ENCODE measurements at regions not wholly inside any gene's neighbourhood (a gene's known extent, or its start where the extent isn't known, plus 50 kb on each side); places are given as distances from the start of the nearest gene placed in this dataset.

- no peaks in the 10 kb centered on the region for H3K9me3 ChIP-seq (ENCODE audit: control insufficient read depth, low read length, poor library complexity, severe bottlenecking)
- no peak for ATAC-seq
- H3K4me3 Mint-ChIP-seq = no peak overlapping the region
- H3K27ac Mint-ChIP-seq = no peak overlapping the region
- no peak for DNase-seq
- no peaks in the 10 kb centered on the region for H3K4me1 Mint-ChIP-seq
- H3K27me3 Mint-ChIP-seq = peaks cover 9% of the 10 kb centered on the region
- peaks cover 3% of the 10 kb centered on the region for H3K36me3 Mint-ChIP-seq (ENCODE audit: low read depth)
Observed at GRCh38 chr6:105669232-105669631, 266.4 kb upstream of the PREP start.

DNA sequence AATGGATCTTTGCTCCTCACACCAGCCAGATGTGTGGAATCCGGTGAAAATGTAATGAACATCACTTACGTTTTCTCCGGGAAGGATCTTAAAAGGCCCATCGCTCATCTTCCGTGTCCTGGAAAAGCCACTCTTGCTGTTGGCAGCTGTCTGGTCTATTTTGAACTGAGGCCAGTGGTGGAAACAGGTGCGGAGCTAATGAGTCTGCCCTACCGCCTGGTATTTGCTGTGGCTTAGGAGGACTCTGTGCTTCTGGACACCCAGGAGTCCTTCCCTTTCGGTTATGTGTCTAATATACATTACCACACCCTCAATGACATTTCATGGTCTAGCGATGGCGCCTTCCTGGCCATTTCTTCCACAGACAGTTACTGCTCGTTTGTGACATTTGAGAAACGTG is 264.2 kb upstream of the PREP start:
- no peak overlapping the region for H3K27ac Mint-ChIP-seq
- H3K4me3 Mint-ChIP-seq = no peak overlapping the region
- H3K27me3 Mint-ChIP-seq = peaks cover 11% of the 10 kb centered on the region
- ATAC-seq (no peak), DNase-seq (no peak)
- H3K9me3 ChIP-seq (ENCODE audit: control insufficient read depth, low read length, poor library complexity, severe bottlenecking) = no peaks in the 10 kb centered on the region
- H3K4me1 Mint-ChIP-seq = no peaks in the 10 kb centered on the region
- peaks cover 3% of the 10 kb centered on the region for H3K36me3 Mint-ChIP-seq (ENCODE audit: low read depth)

DNA sequence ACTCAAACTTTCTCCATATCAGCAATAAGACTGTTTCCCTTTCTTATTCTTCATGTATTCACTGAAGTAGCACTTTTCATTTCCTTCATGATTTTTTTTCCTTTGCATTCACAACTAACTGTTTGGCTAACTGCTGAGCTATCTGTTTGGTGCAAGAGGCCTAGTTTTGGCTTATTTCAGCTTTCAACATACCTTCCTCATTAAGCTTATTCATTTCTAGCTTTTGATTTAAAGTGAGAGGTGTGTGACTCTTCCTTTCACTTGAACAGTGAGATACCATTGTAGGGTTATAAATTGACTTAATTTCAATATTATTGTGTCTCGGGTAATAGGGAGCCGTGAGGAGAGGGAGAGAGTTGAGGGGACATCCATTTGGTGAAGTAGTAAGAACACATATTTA is 262.0 kb upstream of the PREP start:
- Mint-ChIP-seq H3K27ac (no peak overlapping the region), H3K36me3 (ENCODE audit: low read depth) (peaks cover 5% of the 10 kb centered on the region), H3K27me3 (peaks cover 11% of the 10 kb centered on the region), H3K4me3 (no peak overlapping the region), H3K4me1 (no peaks in the 10 kb centered on the region)
- no peaks in the 10 kb centered on the region for H3K9me3 ChIP-seq (ENCODE audit: control insufficient read depth, low read length, poor library complexity, severe bottlenecking)
- DNase-seq (no peak), ATAC-seq (no peak)

- H3K36me3 Mint-ChIP-seq (ENCODE audit: low read depth) = no peaks in the 10 kb centered on the region
- peaks cover 18% of the 10 kb centered on the region for H3K4me1 Mint-ChIP-seq
- ATAC-seq = no peak
- peaks cover 17% of the 10 kb centered on the region for H3K27me3 Mint-ChIP-seq
- DNase-seq = no peak
- H3K9me3 ChIP-seq (ENCODE audit: control insufficient read depth, low read length, poor library complexity, severe bottlenecking) = no peaks in the 10 kb centered on the region
- H3K27ac Mint-ChIP-seq = no peak overlapping the region
- H3K4me3 Mint-ChIP-seq = no peak overlapping the region
Observed at GRCh38 chr6:105651969-105652368, 249.1 kb upstream of the PREP start.

- Mint-ChIP-seq H3K4me1 (peaks cover 25% of the 10 kb centered on the region), H3K27ac (peak overlapping the region; percentile 87), H3K36me3 (ENCODE audit: low read depth) (no peaks in the 10 kb centered on the region), H3K27me3 (peaks cover 21% of the 10 kb centered on the region), H3K4me3 (no peak overlapping the region)
- no peaks in the 10 kb centered on the region for H3K9me3 ChIP-seq (ENCODE audit: control insufficient read depth, low read length, poor library complexity, severe bottlenecking)
- ATAC-seq (peak; percentile 27), DNase-seq (no peak)
Observed at GRCh38 chr6:105650347-105650746, 247.5 kb upstream of the PREP start.

- Mint-ChIP-seq H3K27ac (peak overlapping the region; percentile 54), H3K4me3 (no peak overlapping the region), H3K27me3 (peaks cover 21% of the 10 kb centered on the region), H3K4me1 (peaks cover 29% of the 10 kb centered on the region), H3K36me3 (ENCODE audit: low read depth) (no peaks in the 10 kb centered on the region)
- DNase-seq (no peak), ATAC-seq (no peak)
- H3K9me3 ChIP-seq (ENCODE audit: control insufficient read depth, low read length, poor library complexity, severe bottlenecking) = no peaks in the 10 kb centered on the region
Observed at GRCh38 chr6:105649192-105649591, 246.3 kb upstream of the PREP start.

DNA sequence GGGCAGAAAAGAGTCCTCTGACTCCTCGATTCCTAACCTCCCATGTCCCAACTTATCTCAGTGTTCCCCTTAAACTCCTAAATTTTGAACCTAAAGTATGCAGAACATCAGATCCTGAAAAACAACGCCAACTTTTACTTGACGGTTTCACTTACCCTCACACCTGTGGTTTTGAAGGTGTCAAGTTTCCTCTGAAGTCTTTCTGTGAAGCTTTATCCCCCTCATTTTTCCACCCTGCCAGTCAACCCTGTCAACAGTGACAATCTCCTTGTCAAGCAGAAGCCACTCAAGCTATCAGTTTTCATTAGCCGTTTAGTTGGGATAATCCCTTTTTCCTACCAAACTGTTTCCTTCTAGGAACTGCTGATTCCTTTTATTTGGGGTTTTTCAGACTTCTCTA is 245.4 kb upstream of the PREP start:
- H3K27ac Mint-ChIP-seq = peak overlapping the region; percentile 54
- H3K27me3 Mint-ChIP-seq = peaks cover 21% of the 10 kb centered on the region
- no peaks in the 10 kb centered on the region for H3K9me3 ChIP-seq (ENCODE audit: control insufficient read depth, low read length, poor library complexity, severe bottlenecking)
- peaks cover 30% of the 10 kb centered on the region for H3K4me1 Mint-ChIP-seq
- H3K36me3 Mint-ChIP-seq (ENCODE audit: low read depth) = no peaks in the 10 kb centered on the region
- ATAC-seq = no peak
- DNase-seq = no peak
- H3K4me3 Mint-ChIP-seq = no peak overlapping the region

DNA sequence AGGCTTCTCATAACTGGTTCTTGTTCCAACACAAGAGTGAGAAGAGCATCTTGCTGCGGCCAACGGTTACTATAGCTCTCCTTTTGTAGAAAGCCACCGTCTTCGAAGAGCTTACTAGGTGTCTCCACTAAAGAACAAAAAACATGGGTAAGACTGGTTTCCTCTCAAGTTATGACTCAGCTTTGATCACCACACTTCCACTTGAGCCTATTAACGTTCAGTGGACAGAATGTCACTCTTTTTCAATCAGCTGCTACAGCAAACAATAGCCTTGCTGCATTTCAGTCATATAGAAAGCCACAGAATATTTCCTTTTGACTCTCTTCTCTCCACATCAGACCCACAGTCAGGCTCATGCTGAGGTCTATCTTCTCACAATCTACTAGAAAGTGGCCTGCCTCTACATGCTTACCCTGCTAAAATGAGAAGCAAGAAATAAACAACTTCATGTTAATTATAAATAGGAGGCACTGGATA is 243.5 kb upstream of the PREP start:
- peaks cover 27% of the 10 kb centered on the region for H3K4me1 Mint-ChIP-seq
- H3K9me3 ChIP-seq (ENCODE audit: control insufficient read depth, low read length, poor library complexity, severe bottlenecking) = no peaks in the 10 kb centered on the region
- peak overlapping the region; percentile 29 for H3K27ac Mint-ChIP-seq
- peak; percentile 69 for ATAC-seq
- no peak for DNase-seq
- H3K36me3 Mint-ChIP-seq (ENCODE audit: low read depth) = no peaks in the 10 kb centered on the region
- peak overlapping the region; percentile 5 for H3K4me3 Mint-ChIP-seq
- H3K27me3 Mint-ChIP-seq = peaks cover 21% of the 10 kb centered on the region

GRCh38 chr6:105645958-105646357 is 243.1 kb upstream of the PREP start:
- no peaks in the 10 kb centered on the region for H3K9me3 ChIP-seq (ENCODE audit: control insufficient read depth, low read length, poor library complexity, severe bottlenecking)
- H3K36me3 Mint-ChIP-seq (ENCODE audit: low read depth) = no peaks in the 10 kb centered on the region
- peaks cover 27% of the 10 kb centered on the region for H3K4me1 Mint-ChIP-seq
- no peak for DNase-seq
- peak overlapping the region; percentile 25 for H3K4me3 Mint-ChIP-seq
- peaks cover 24% of the 10 kb centered on the region for H3K27me3 Mint-ChIP-seq
- ATAC-seq = no peak
- H3K27ac Mint-ChIP-seq = peak overlapping the region; percentile 29

- ATAC-seq = no peak
- peaks cover 27% of the 10 kb centered on the region for H3K4me1 Mint-ChIP-seq
- no peaks in the 10 kb centered on the region for H3K9me3 ChIP-seq (ENCODE audit: control insufficient read depth, low read length, poor library complexity, severe bottlenecking)
- no peak for DNase-seq
- no peak overlapping the region for H3K4me3 Mint-ChIP-seq
- peaks cover 28% of the 10 kb centered on the region for H3K27me3 Mint-ChIP-seq
- peak overlapping the region; percentile 29 for H3K27ac Mint-ChIP-seq
- no peaks in the 10 kb centered on the region for H3K36me3 Mint-ChIP-seq (ENCODE audit: low read depth)
Observed at GRCh38 chr6:105645156-105645555, 242.3 kb upstream of the PREP start.

DNA sequence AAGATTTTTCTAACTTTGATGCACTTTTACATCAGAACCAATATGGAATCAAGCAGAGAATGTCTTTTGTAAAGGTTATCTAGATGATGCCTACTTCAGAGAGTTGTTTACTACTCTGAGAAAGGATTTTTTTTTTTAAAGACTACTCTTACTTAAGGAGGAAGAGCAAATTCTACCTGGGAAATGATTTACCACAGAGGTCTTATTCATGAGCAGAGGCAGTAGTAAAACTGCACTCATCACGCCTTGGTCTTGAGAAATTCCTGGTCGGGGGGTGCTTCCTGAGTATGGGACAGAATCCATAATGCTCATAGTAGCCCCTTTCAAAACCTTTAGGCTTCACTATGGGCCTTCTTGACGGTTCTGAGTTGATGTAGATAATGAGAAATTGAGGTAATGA is 241.8 kb upstream of the PREP start:
- Mint-ChIP-seq H3K4me1 (peaks cover 27% of the 10 kb centered on the region), H3K4me3 (no peak overlapping the region), H3K27ac (no peak overlapping the region), H3K36me3 (ENCODE audit: low read depth) (no peaks in the 10 kb centered on the region), H3K27me3 (peaks cover 28% of the 10 kb centered on the region)
- ATAC-seq (no peak), DNase-seq (no peak)
- no peaks in the 10 kb centered on the region for H3K9me3 ChIP-seq (ENCODE audit: control insufficient read depth, low read length, poor library complexity, severe bottlenecking)

- H3K27me3 Mint-ChIP-seq = peaks cover 25% of the 10 kb centered on the region
- DNase-seq (no peak), ATAC-seq (no peak)
- H3K27ac Mint-ChIP-seq = no peak overlapping the region
- no peaks in the 10 kb centered on the region for H3K9me3 ChIP-seq (ENCODE audit: control insufficient read depth, low read length, poor library complexity, severe bottlenecking)
- H3K36me3 Mint-ChIP-seq (ENCODE audit: low read depth) = no peaks in the 10 kb centered on the region
- no peak overlapping the region for H3K4me3 Mint-ChIP-seq
- H3K4me1 Mint-ChIP-seq = peaks cover 26% of the 10 kb centered on the region
Observed at GRCh38 chr6:105644073-105644489, 241.2 kb upstream of the PREP start.

DNA sequence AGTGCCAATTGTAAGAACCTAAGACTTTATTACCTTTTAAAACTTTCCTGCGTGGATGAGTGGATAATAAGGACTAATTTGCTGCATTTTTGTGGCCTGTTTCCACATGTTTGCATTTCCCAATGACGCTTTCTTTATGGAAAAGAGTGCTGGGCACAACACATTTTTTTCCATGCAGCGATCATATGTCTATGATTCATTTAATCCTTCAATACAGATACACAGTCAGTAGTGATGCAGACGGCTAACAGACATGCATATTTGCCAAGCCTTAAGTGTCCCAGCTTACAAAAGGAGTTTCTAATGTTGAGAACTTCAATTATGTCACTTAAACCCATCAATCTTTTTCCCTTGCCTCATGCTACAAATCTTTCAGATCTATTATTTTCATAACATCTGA is 239.8 kb upstream of the PREP start:
- DNase-seq (no peak), ATAC-seq (no peak)
- no peaks in the 10 kb centered on the region for H3K36me3 Mint-ChIP-seq (ENCODE audit: low read depth)
- H3K9me3 ChIP-seq (ENCODE audit: control insufficient read depth, low read length, poor library complexity, severe bottlenecking) = no peaks in the 10 kb centered on the region
- peaks cover 11% of the 10 kb centered on the region for H3K27me3 Mint-ChIP-seq
- H3K4me1 Mint-ChIP-seq = peaks cover 15% of the 10 kb centered on the region
- no peak overlapping the region for H3K4me3 Mint-ChIP-seq
- H3K27ac Mint-ChIP-seq = no peak overlapping the region

DNA sequence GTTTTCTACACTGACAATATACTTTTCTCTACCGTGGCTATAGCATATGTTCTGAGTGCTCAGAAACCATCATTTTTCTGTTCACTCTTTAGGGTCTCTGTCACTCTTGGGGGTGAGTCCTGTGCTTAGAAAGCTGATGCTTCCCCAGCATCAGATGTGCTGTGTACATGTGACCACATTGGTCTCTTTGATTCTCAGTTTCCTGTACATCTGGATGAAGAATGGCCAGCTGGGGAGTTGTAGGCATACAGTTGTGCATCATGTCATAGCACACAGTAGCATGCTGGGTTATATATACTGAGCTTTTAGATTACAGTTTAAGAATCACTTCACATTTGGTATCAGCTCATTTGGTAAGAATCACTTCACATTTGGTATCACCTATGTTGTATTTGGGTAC is 238.6 kb upstream of the PREP start:
- DNase-seq (no peak), ATAC-seq (no peak)
- Mint-ChIP-seq H3K27ac (no peak overlapping the region), H3K27me3 (peaks cover 11% of the 10 kb centered on the region), H3K4me3 (no peak overlapping the region), H3K36me3 (ENCODE audit: low read depth) (no peaks in the 10 kb centered on the region), H3K4me1 (peaks cover 9% of the 10 kb centered on the region)
- no peaks in the 10 kb centered on the region for H3K9me3 ChIP-seq (ENCODE audit: control insufficient read depth, low read length, poor library complexity, severe bottlenecking)

Measured in T-helper 17 cell (primary cell).